ENCODE measurements at regions not wholly inside any gene's neighbourhood (a gene's known extent, or its start where the extent isn't known, plus 50 kb on each side); places are given as distances from the start of the nearest gene placed in this dataset.

- no peaks in the 10 kb centered on the region for H3K9me3 Mint-ChIP-seq
- H3K4me3 Mint-ChIP-seq, result no peak overlapping the region
- no peaks in the 10 kb centered on the region for H3K27me3 Mint-ChIP-seq
- ChIA-PET CTCF (no interaction called here), POLR2A (no interaction called here)
- H3K4me1 Mint-ChIP-seq (ENCODE audit: low read depth), result no peaks in the 10 kb centered on the region
- DNase-seq, result no peak
- no peak for ATAC-seq
- H3K27ac Mint-ChIP-seq, result no peak overlapping the region
- intact Hi-C loops (cut with micrococcal nuclease), result no loop called here
- TF ChIP-seq CTCF (IDR thresholded peaks at IDR 0.05), result no peak
- H3K36me3 Mint-ChIP-seq (ENCODE audit: low read depth), result no peaks in the 10 kb centered on the region
Observed at GRCh38 chr2:15805772-15806171, 134.6 kb upstream of the MYCN start.

- no peaks in the 10 kb centered on the region for H3K9me3 Mint-ChIP-seq
- H3K36me3 Mint-ChIP-seq (ENCODE audit: low read depth), result no peaks in the 10 kb centered on the region
- no peak overlapping the region for H3K4me3 Mint-ChIP-seq
- ATAC-seq (no peak), DNase-seq (no peak)
- H3K27me3 Mint-ChIP-seq, result no peaks in the 10 kb centered on the region
- intact Hi-C loops (cut with micrococcal nuclease), result no loop called here
- ChIA-PET CTCF (no interaction called here), POLR2A (no interaction called here)
- H3K4me1 Mint-ChIP-seq (ENCODE audit: low read depth), result no peaks in the 10 kb centered on the region
- TF ChIP-seq CTCF (IDR thresholded peaks at IDR 0.05), result no peak
- H3K27ac Mint-ChIP-seq, result no peak overlapping the region
Observed at GRCh38 chr2:15806801-15807417, 133.4 kb upstream of the MYCN start.

GRCh38 chr2:15807418-15808203 is 132.7 kb upstream of the MYCN start:
- intact Hi-C loops (cut with micrococcal nuclease), result no loop called here
- DNase-seq, result no peak
- H3K27me3 Mint-ChIP-seq, result no peaks in the 10 kb centered on the region
- no peak overlapping the region for H3K27ac Mint-ChIP-seq
- H3K4me1 Mint-ChIP-seq (ENCODE audit: low read depth), result no peaks in the 10 kb centered on the region
- POLR2A ChIA-PET, result no interaction called here
- no peaks in the 10 kb centered on the region for H3K9me3 Mint-ChIP-seq
- CTCF ChIA-PET, result no interaction called here
- H3K4me3 Mint-ChIP-seq, result no peak overlapping the region
- ATAC-seq, result no peak
- no peak for TF ChIP-seq CTCF (IDR thresholded peaks at IDR 0.05)
- H3K36me3 Mint-ChIP-seq (ENCODE audit: low read depth), result no peaks in the 10 kb centered on the region

GRCh38 chr2:15808204-15808910 is 132.0 kb upstream of the MYCN start:
- CTCF ChIA-PET, result no interaction called here
- no peaks in the 10 kb centered on the region for H3K4me1 Mint-ChIP-seq (ENCODE audit: low read depth)
- no peaks in the 10 kb centered on the region for H3K9me3 Mint-ChIP-seq
- no peaks in the 10 kb centered on the region for H3K36me3 Mint-ChIP-seq (ENCODE audit: low read depth)
- TF ChIP-seq CTCF (IDR thresholded peaks at IDR 0.05), result no peak
- ATAC-seq (no peak), DNase-seq (no peak)
- no peak overlapping the region for H3K27ac Mint-ChIP-seq
- no peaks in the 10 kb centered on the region for H3K27me3 Mint-ChIP-seq
- H3K4me3 Mint-ChIP-seq, result no peak overlapping the region
- intact Hi-C loops (cut with micrococcal nuclease), result no loop called here
- POLR2A ChIA-PET, result no interaction called here

GRCh38 chr2:15808944-15809343 is 131.4 kb upstream of the MYCN start:
- ChIA-PET CTCF (no interaction called here), POLR2A (no interaction called here)
- no peak for TF ChIP-seq CTCF (IDR thresholded peaks at IDR 0.05)
- no peaks in the 10 kb centered on the region for H3K9me3 Mint-ChIP-seq
- H3K36me3 Mint-ChIP-seq (ENCODE audit: low read depth), result no peaks in the 10 kb centered on the region
- no peak overlapping the region for H3K4me3 Mint-ChIP-seq
- DNase-seq (no peak), ATAC-seq (no peak)
- no peaks in the 10 kb centered on the region for H3K4me1 Mint-ChIP-seq (ENCODE audit: low read depth)
- H3K27ac Mint-ChIP-seq, result no peak overlapping the region
- H3K27me3 Mint-ChIP-seq, result no peaks in the 10 kb centered on the region
- intact Hi-C loops (cut with micrococcal nuclease), result no loop called here

All from activated CD8-positive, alpha-beta T cell treated with anti-CD3 and anti-CD28 coated beads for 36 hours (primary cell).